ENCODE measurements at regions not wholly inside any gene's neighbourhood (a gene's known extent, or its start where the extent isn't known, plus 50 kb on each side); places are given as distances from the start of the nearest gene placed in this dataset.
"Not testable (repeated sequence)": the region's sequence is repeated elsewhere in the genome, so short reads cannot be mapped to it uniquely, and the experiment has no call there.

GRCh38 chr16:9345046-9345445, 253.6 kb downstream of the HAPSTR1 start:
- TF ChIP-seq EZH2 (IDR thresholded peaks at IDR 0.05; ENCODE audit: borderline replicate concordance, low read length) (no peak), CTCF (IDR thresholded peaks at IDR 0.05; ENCODE audit: low read length) (no peak)
- H3F3A ChIP-seq (ENCODE audit: insufficient read depth, low read length): no peaks in the 10 kb centered on the region

GRCh38 chr16:9345880-9346279, 254.4 kb downstream of the HAPSTR1 start:
- no peak overlapping the region for H3K4me2 ChIP-seq (ENCODE audit: low read length)
- no peak for TF ChIP-seq EZH2 (IDR thresholded peaks at IDR 0.05; ENCODE audit: borderline replicate concordance, low read length)
- no peak for TF ChIP-seq CTCF (IDR thresholded peaks at IDR 0.05; ENCODE audit: low read length)
- H3K9ac ChIP-seq (ENCODE audit: low read length): no peak overlapping the region
- no peaks in the 10 kb centered on the region for H3K27me3 ChIP-seq (ENCODE audit: insufficient read depth, low read length)
- no peaks in the 10 kb centered on the region for H3K79me2 ChIP-seq (ENCODE audit: insufficient read depth, low read length)
- H4K20me1 ChIP-seq (ENCODE audit: insufficient read depth, low read length): no peaks in the 10 kb centered on the region
- no peaks in the 10 kb centered on the region for H3F3A ChIP-seq (ENCODE audit: insufficient read depth, low read length)
- no peaks in the 10 kb centered on the region for H3K36me3 ChIP-seq (ENCODE audit: insufficient read depth, low read length)
- no peaks in the 10 kb centered on the region for H3K9me3 ChIP-seq (ENCODE audit: low read length)
- no peak overlapping the region for H3K27ac ChIP-seq (ENCODE audit: low read depth, low read length, poor library complexity, severe bottlenecking)
- no peak overlapping the region for H2AFZ ChIP-seq (ENCODE audit: low read length)
- H3K9me2 ChIP-seq (ENCODE audit: low read depth, low read length): no peaks in the 10 kb centered on the region
- H3K4me1 ChIP-seq (ENCODE audit: insufficient read depth, low read length, severe bottlenecking): no peaks in the 10 kb centered on the region
- H3K4me3 ChIP-seq (ENCODE audit: low read depth, low read length, poor library complexity, severe bottlenecking): no peak overlapping the region

More at GRCh38 chr16:9345046-9345445, 253.6 kb downstream of the HAPSTR1 start:
- Histone ChIP-seq H3K9ac (ENCODE audit: low read length) (no peak overlapping the region), H3K27ac (ENCODE audit: low read depth, low read length, poor library complexity, severe bottlenecking) (no peak overlapping the region), H3K9me2 (ENCODE audit: low read depth, low read length) (no peaks in the 10 kb centered on the region), H4K20me1 (ENCODE audit: insufficient read depth, low read length) (no peaks in the 10 kb centered on the region), H3K27me3 (ENCODE audit: insufficient read depth, low read length) (no peaks in the 10 kb centered on the region), H3K4me1 (ENCODE audit: insufficient read depth, low read length, severe bottlenecking) (no peaks in the 10 kb centered on the region), H3K4me2 (ENCODE audit: low read length) (no peak overlapping the region), H3K9me3 (ENCODE audit: low read length) (no peaks in the 10 kb centered on the region), H3K79me2 (ENCODE audit: insufficient read depth, low read length) (no peaks in the 10 kb centered on the region), H3K4me3 (ENCODE audit: low read depth, low read length, poor library complexity, severe bottlenecking) (no peak overlapping the region), H3K36me3 (ENCODE audit: insufficient read depth, low read length) (no peaks in the 10 kb centered on the region), H2AFZ (ENCODE audit: low read length) (no peak overlapping the region)

GRCh38 chr16:9348912-9349311, 257.5 kb downstream of the HAPSTR1 start:
- Histone ChIP-seq H3K9me2 (ENCODE audit: low read depth, low read length) (no peaks in the 10 kb centered on the region), H3K79me2 (ENCODE audit: insufficient read depth, low read length) (no peaks in the 10 kb centered on the region), H3K36me3 (ENCODE audit: insufficient read depth, low read length) (no peaks in the 10 kb centered on the region), H4K20me1 (ENCODE audit: insufficient read depth, low read length) (no peaks in the 10 kb centered on the region), H2AFZ (ENCODE audit: low read length) (no peak overlapping the region), H3K9me3 (ENCODE audit: low read length) (no peaks in the 10 kb centered on the region), H3K4me3 (ENCODE audit: low read depth, low read length, poor library complexity, severe bottlenecking) (no peak overlapping the region), H3F3A (ENCODE audit: insufficient read depth, low read length) (no peaks in the 10 kb centered on the region), H3K9ac (ENCODE audit: low read length) (no peak overlapping the region), H3K27ac (ENCODE audit: low read depth, low read length, poor library complexity, severe bottlenecking) (no peak overlapping the region), H3K4me2 (ENCODE audit: low read length) (no peak overlapping the region), H3K27me3 (ENCODE audit: insufficient read depth, low read length) (no peaks in the 10 kb centered on the region), H3K4me1 (ENCODE audit: insufficient read depth, low read length, severe bottlenecking) (no peaks in the 10 kb centered on the region)
- no peak for TF ChIP-seq CTCF (IDR thresholded peaks at IDR 0.05; ENCODE audit: low read length)
- TF ChIP-seq EZH2 (IDR thresholded peaks at IDR 0.05; ENCODE audit: borderline replicate concordance, low read length): no peak

GRCh38 chr16:9349373-9349960, 258.0 kb downstream of the HAPSTR1 start:
- not testable (repeated sequence) for H3K27ac ChIP-seq (ENCODE audit: low read depth, low read length, poor library complexity, severe bottlenecking); H3F3A ChIP-seq (ENCODE audit: insufficient read depth, low read length); H3K27me3 ChIP-seq (ENCODE audit: insufficient read depth, low read length); H3K9me2 ChIP-seq (ENCODE audit: low read depth, low read length); H3K9me3 ChIP-seq (ENCODE audit: low read length); H3K36me3 ChIP-seq (ENCODE audit: insufficient read depth, low read length); H2AFZ ChIP-seq (ENCODE audit: low read length); H3K79me2 ChIP-seq (ENCODE audit: insufficient read depth, low read length); H4K20me1 ChIP-seq (ENCODE audit: insufficient read depth, low read length); H3K4me1 ChIP-seq (ENCODE audit: insufficient read depth, low read length, severe bottlenecking); H3K4me2 ChIP-seq (ENCODE audit: low read length); H3K4me3 ChIP-seq (ENCODE audit: low read depth, low read length, poor library complexity, severe bottlenecking); H3K9ac ChIP-seq (ENCODE audit: low read length)

- H4K20me1 ChIP-seq (ENCODE audit: insufficient read depth, low read length); H3K79me2 ChIP-seq (ENCODE audit: insufficient read depth, low read length); H3K4me3 ChIP-seq (ENCODE audit: low read depth, low read length, poor library complexity, severe bottlenecking); H3F3A ChIP-seq (ENCODE audit: insufficient read depth, low read length); H3K4me1 ChIP-seq (ENCODE audit: insufficient read depth, low read length, severe bottlenecking); H3K9me2 ChIP-seq (ENCODE audit: low read depth, low read length); H3K27me3 ChIP-seq (ENCODE audit: insufficient read depth, low read length); H3K36me3 ChIP-seq (ENCODE audit: insufficient read depth, low read length); H3K9me3 ChIP-seq (ENCODE audit: low read length); H3K27ac ChIP-seq (ENCODE audit: low read depth, low read length, poor library complexity, severe bottlenecking); H3K9ac ChIP-seq (ENCODE audit: low read length); H2AFZ ChIP-seq (ENCODE audit: low read length); H3K4me2 ChIP-seq (ENCODE audit: low read length): not testable (repeated sequence)
Observed at GRCh38 chr16:9350119-9350799, 258.8 kb downstream of the HAPSTR1 start.

Measured in OCI-LY1 (cell line).